ENCODE measurements at regions not wholly inside any gene's neighbourhood (a gene's known extent, or its start where the extent isn't known, plus 50 kb on each side); places are given as distances from the start of the nearest gene placed in this dataset.
"Not testable (repeated sequence)": the region's sequence is repeated elsewhere in the genome, so short reads cannot be mapped to it uniquely, and the experiment has no call there.

DNA sequence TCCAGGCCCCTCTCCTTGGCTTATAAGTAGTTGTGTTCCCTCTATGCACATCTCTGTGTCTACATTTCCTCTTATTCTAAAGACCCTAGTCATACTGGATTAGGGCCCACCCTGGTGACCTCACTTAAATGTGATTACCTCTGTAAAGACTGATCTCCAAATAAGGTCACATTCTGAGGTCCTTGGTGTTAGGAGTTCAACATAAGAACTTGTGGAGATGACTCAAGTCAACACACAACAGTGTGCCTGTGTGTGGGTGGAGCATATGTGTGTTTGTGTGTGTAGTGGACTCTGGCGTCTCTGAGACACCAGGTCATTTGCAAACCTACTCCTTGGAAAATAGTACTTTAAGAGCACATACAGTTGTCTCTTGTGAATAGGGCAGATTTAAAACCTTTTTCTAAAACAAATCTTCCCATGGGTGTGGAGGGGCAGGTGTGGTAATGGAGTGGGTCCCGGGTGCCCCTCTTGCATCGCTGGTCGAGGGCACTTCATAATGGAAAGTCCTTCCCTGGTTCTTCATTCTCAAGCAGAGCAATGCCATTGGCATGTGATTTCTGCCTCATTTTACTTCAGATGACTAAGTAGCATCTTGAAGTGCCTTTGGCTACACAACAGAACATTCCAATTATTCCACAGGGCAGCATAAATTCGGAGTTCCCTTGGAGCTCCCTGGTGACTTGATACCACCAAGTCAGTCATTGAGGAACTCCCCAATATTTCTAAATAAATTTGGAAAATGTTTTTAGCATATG is 84.4 kb downstream of the C9orf152 start:
- no peak for DNase-seq (ENCODE audit: low read depth)

DNA sequence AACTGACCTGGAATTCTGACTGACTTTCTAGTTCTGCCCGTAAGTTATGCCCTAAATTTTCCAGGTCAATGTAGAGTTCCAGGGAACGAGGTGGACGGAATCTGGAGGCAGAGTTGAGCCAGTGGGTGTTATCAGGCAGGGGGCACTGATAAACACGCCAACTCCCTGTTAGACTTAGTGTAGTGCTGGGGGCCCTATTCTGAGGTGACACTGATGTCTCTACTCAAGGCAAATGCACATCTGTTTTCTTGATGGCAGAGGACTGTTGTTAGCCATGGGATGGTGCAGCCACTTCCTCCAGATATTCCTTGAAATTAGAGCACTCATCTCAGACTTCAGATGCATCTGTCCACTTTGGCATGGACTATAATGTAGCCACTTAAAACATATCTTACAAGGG is 83.5 kb downstream of the C9orf152 start:
- no peak for DNase-seq (ENCODE audit: low read depth)

DNA sequence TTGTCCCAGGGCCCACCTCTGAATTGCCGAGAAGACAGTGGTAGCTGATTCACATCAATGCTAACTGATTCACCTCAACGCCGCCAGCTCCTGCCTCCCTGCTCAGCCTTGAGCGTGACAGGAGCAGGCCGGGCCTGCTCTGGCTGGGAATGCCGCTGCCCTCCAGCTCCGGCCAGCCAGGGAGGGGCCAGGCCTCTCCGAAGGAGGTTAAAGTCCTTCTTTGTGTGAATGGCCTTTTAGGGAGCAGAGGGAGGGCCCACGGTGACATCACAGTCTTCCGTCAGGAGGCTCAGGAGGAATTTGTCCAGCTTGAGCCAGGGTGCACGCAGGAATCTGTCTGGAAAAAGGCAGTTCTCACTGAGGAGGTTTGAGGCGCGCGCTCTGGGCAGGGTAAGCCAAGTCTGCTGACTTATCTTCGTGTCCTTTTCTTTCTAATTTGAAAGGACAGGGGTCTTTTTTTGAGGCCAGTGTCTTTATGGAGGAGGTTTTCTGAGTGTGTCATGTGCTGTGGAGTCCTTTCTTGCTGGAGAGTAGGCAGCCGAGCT is 82.7 kb downstream of the C9orf152 start:
- no peak for DNase-seq (ENCODE audit: low read depth)

DNA sequence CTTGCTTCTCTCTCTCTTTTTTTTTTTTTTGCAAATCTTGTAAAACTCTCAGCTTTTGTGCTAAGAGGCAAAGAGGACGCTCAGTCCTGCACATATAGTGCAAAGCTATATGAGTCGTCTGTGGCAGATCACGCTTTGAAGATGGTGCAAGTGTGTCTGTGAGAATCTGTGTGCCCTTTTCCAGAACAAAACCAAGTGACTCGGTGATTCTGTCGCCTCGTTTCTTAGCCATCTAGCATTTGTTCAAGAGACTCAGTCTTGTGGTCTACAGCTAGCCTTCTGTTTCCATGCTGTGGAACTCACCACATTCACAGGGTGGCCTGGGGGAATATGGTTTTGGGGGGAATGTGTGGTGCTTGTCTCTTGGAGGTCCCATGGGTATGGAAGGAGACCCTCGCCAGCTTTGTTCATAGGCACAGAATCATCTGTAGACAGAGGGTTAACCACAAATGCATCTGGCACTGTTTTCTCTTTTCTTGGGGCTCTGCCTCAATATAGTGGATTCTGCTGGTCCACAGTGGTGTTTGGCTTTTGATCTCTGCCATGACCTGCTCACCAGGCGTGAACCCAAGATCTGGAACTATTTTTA is 82.1 kb downstream of the C9orf152 start:
- no peak for DNase-seq (ENCODE audit: low read depth)

DNA sequence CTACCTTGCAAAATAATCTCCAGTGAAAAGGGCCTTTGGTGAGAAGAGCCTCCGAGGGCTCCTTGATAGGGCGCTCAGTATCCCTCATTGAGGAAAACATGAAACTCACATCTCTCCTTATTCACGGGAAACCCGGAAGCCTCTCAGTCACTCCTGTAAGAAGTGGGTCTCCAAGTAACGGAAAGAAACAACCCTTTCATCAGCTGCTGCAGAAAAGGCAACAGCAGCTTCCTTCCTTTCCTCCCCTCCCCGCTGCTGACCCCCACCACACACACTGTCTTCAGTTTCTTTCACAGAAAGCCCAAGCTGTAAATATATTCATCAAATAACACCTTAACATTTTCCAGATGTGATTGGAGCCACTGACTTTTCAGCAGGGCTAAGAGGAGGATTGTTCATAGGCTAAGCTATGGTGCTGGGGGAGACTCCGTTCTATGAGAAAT is 81.4 kb downstream of the C9orf152 start:
- no peak for DNase-seq (ENCODE audit: low read depth)

DNA sequence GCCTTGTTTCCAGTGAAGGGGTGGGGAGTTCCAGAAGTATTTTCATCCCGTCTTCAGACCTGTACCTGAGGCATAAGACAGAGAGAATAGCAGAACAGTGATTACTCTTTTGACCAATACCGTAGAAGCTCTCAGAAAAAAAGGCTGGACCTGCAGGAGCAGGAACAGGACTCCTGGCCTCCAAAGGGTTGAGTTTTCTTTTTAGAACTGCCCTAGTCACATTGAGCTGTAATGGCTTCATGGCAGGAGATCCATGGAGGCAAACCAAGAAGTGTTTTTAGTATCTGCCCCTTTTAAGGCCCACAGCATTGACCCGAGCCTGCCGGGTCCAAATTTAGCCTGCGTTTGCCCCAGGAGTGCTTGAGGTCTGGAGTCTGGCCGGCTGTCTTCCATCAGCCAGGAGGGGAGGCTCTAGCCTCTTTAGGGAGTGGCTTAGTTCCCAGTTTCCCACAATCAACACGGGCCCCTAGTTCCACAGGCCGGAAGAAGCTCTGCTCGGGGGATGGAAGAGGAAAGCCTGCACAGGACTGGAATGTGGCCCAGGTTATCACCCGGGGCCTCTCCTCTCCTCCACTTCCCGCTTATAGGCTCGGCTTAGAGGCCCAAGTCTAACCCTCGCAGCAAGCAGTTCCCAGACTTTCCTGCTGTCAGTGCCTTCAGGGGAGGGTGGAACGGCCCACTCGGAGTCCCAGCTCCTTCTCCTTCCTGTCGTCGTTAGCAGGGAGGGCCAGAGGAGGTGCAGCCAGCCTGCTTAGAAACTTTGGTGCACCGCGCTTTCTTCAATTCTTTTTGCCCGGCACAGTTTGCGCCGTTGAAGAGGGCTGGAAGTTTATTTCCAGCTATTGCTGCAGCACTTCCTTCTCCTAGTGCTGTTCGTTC is 80.7 kb downstream of the C9orf152 start:
- DNase-seq (ENCODE audit: low read depth): no peak

DNA sequence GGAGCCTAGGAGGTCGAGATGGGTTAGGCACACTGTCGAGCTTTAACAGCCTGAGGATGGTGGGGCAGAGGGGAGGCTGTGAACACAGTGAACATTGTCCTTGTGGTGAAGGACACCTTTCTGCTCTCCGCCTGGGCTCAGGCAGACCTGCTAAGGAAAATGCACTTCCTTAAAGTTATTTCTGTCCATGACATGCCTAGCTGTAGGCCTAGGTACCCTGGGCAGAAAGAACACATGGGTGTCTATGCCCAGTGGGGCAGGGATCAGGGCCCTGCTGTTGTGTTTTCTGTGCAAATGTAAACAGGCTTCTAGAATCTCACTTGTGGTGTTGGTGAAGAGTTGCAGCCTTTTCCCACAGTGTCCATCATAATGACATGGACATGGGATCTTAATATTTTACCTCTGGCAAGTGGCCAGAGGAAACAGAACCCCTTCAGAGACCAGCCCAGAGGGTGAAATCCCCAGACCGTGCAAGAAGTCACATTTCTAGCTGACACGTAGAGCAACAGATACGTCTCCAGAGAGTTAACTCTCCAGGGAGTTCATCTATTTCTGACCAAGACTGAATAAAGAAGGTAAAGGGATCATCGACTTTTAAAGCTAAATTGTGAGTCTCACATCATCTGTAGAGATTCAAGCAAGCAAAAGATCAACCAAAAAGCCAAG is 79.2 kb downstream of the C9orf152 start:
- no peak for DNase-seq (ENCODE audit: low read depth)

DNA sequence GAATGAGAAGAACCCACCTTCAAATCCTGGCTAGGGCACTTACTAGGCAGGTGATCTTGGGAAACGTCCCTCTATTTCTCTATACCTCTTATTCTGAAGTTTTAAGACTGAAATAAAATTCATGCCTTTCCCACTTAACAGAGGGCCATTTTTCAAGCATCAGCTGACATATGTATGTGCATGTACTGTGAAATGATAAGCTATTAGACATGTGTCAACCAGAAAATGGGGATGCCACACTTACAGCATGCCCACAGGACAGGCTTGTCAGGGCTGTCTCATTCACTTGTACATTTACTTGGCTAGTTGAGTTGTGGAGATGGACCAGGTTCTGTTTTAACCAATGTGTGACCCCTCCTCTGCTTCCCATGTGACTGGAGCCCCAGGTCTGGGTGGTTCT is 78.5 kb downstream of the C9orf152 start:
- no peak for DNase-seq (ENCODE audit: low read depth)

DNA sequence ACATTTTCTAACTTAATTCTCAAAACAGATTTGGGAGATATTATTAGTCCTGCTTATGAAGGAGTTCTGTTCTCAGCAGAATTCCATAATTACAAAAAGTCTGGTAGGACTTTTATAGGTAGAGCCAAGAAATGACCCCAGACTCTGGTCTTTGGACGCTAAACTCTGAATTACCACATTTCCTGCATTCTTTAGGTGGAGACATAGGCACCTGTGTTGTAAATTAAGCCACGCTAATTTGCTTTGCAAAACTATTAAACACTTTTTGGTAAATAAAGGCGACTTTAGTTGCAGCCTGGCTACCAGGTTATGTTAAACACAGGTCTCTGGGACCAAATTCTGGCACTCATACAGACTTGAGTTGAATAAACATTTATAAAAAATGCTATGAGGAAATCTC is 77.7 kb downstream of the C9orf152 start:
- DNase-seq (ENCODE audit: low read depth): no peak

DNA sequence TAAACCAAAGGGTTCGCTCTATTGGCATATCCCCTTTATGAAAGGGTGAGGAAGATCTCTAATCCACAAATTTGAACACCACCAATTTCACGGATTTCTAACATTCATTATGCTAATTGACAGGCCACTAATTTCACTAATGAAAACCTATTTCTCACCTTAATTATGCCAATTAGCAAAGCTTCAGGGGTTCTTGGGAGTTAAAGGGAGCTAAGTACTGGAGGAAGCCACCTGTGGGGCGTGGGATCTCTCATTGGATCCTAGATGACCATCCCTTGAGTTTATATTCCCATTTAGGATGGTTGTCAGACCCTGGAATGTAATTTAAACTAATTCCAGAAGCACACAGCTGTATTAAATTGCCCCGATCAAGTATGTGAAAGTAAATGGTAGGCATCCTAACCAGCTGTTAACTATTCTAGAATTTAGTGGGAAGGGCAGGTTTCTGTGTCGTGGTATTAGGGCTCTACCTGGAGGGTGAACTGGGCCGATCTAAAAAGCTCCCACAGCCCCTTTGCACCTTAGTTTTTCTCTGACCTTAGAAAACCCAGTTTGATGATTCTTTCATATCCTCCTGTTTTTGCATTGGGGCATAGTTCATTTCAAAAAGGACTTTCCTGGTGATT is 77.1 kb downstream of the C9orf152 start:
- DNase-seq (ENCODE audit: low read depth): no peak

DNA sequence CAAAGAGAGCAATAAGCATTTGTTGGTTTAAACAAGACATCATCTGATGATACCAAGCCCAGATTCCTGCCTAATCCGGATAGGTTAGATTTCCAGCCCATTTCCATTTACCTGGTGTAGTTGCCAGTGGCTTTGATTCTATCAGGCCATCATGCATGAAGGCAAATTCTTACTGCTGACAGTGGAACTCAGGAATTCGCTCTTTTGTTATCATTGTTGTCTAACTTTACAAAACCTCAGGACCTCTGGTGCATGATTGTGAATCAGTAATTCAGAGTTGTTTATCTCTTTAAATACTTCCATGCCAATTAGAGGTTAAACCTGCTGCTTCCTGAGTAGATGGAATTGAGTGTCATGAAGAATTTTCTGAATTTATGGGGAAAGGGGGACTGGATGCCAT is 76.5 kb downstream of the C9orf152 start:
- DNase-seq (ENCODE audit: low read depth): no peak

DNA sequence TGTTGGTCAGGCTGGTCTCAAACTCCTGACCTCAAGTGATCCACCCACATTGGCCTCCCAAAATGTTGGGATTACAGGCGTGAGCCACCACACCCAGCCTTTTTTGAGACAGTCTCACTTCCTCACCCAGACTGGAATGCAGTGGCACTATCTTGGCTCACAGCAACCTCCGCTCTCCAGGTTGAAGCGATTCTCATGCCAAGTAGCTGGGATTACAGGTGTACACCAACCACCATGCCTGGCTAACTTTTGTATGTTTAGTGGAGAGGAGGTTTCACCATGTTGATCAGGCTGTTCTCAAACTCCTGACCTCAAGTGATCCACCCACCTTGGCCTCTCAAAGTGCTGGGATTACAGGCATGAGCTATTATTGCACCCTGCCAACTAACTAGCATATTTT is 75.4 kb downstream of the C9orf152 start:
- not testable (repeated sequence) for DNase-seq (ENCODE audit: low read depth)

DNA sequence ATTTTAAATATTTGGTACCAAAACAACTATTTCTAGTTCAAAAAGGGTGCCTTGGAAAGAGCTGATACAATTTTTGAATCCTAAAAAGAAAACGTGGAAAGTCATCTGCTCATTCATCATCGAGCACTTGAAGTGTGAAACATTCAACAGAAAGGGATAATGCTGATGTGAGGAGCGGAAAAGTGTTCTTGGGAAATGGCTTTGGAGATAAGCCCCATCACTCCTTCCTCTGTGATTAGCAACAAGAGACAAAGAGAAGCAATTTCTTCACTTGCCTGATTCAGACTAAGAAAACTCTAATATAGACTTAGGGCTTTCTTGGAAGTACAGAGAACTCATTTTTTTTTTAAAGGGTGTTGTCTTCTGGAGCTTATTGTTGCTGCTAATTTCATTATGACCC is 74.9 kb downstream of the C9orf152 start:
- no peak for DNase-seq (ENCODE audit: low read depth)

DNA sequence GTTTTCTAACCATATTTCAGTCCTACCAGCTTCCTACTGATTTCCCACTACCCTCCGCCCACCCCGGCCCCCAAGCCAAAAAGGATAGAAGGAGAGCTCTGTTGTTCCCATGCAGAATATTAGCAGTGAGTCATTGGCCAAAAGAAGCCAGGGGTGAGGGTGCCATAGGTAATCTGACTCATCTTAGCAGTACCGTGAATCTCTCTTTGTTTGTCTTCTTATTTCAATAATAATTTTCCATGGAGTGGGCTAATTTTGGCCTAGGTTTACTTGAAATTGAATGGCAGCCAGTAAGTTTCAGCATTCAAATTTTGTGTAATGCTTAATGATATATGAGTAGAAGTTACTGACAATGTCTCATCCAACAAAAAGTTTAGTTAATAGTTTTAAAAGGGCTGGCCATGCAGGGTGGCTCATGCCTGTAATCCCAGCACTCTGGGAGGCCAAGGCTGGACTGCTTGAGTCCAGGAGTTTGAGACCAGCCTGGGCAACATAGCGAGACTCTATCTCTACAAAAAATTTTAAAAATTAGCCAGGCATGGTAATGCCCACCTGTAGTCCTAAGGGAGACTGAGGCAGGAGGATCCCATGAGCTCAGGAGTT is 74.2 kb downstream of the C9orf152 start:
- DNase-seq (ENCODE audit: low read depth): no peak

DNA sequence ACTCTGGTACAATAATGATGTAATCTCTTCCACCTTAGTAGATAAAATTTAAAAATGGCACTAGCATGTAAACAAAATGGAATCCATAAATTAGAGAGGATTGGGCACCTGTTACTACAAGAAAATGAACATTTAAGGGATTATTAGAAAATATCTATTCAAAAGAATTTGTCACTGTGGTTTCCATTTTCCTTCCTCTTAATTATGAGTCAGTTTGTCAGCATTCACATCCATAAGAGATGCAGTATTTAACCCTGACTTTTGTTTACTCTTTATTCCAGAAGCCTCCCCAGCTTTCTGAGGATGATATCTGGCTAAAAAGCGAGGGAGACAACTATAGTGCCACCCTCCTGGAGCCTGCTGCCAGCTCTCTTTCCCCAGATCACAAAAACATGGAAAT is 72.1 kb downstream of the C9orf152 start:
- DNase-seq (ENCODE audit: low read depth): no peak

DNA sequence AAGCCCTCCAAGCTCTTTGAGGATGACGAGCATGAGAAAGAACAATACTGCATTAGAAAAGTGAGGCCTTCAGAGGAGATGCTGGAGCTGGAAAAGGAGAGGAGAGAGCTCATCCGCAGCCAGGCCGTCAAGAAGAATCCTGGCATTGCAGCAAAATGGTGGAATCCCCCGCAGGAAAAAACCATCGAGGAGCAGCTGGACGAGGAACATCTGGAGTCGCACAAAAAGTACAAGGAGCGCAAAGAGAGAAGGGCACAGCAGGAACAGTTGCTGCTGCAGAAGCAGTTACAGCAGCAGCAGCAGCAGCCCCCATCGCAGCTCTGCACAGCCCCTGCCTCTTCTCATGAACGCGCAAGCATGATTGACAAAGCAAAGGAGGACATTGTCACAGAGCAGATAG is 71.2 kb downstream of the C9orf152 start:
- DNase-seq (ENCODE audit: low read depth): no peak

DNA sequence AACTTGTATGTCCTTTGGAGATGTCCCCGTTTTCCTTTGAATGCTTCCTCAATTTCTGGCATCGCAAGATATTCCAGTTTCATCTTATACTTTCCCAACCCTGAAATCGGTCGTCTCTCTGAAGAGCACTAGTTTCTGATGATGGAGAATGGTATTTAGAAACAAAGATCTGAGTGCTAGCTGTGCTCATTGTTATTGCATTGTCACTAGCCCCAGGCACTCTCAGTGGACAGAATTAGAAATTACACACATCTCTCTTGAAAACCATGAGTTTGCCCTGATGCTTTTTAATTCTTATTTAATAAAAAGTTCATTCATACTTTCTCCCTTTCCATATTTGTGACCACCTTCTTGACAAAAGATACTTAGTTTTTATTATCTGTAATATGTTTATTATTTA is 67.7 kb downstream of the C9orf152 start:
- no peak for DNase-seq (ENCODE audit: low read depth)

DNA sequence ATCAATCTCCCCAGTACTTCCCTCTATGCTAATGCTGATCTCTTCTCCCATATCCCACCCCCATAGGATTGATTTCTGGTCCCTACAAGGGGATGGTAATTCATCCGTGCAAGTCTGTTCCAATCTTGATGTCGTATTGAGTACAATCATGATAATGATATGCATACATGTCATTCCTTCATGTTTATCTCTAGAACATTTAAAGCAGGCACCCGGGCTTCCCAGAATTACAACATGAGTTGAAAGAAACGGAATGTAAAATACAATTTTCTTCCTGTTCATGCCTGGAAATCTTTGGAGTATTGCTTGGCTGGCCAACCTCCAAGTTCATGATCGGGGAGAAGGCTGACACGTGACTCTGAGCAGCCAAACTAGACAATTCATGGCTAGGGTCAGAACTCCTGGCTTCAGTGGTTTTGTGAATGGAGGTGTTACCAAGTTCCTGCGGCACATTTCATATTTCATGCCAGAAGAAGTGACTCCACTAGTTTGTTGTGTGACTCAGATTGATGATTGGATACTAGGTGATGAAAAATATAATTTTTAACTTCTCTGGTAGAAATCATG is 66.6 kb downstream of the C9orf152 start:
- no peak for DNase-seq (ENCODE audit: low read depth)

DNA sequence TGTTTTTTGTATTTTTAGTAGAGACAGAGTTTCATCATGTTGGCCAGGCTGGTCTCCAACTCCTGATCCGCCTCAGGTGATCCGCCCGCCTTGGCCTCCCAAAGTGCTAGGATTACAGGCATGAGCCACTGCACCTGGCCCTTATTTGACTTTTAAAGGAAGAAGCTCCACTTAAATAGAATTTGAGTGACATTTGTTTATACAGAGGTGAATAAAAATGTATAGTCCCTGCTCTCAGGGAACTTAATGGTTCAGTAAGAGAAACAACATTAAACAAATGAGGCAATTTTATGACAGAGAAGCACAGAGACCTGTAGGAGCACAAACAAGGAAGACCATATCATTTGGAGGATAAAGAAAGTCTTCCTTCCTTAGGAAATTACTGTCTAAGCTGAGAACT is 65.7 kb downstream of the C9orf152 start:
- no peak for DNase-seq (ENCODE audit: low read depth)

DNA sequence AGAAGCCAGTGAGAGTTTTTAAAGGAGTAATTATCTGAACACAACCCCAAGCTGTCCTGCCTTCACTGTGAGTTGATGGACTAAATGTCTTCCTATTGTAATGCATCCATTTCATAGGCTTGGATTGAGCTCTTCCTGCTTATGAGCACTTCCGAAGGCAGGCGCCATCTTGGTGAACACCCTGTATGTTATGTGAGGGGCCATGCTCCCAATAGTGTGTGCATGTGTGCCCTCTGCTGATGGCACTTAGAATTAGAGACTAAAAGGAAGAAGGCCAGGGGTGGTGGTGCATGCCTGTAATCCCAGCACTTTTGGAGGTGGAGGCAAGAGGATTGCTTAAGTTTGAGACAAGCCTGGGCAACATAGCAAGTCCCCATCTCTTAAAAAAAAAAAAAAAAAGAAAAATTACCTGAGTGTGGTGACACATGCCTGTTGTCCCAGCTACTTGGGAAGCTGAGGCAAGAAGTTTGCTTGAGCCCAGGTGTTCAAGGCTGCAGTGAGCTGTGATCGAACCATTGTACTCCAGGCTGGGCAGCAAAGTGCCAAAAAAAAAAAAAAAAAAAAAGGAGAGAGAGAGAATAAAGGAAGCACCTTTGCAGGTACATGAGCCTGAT is 65.0 kb downstream of the C9orf152 start:
- DNase-seq (ENCODE audit: low read depth): no peak

DNA sequence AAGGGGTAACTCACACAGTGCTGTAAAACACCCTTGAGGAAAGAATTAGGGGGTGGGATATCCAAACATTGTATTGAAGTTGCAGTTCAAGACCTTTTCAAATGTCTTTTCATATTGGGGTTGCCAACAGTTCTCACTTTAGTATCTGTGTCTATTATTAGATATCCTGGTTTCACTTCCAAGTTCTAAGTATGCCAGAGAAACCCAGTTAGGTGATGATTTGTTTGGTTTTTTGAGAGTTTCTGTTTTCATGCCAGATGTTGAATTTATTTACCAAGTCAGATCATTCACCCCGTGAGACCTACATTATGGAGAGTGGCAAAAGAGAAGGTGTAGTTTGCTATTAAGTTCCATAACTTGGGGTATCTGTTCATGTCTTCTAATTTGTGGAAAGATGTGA is 64.5 kb downstream of the C9orf152 start:
- no peak for DNase-seq (ENCODE audit: low read depth)
